CD4-positive, alpha-beta memory T cell (primary cell): ENCODE measurements at regions not wholly inside any gene's neighbourhood (a gene's known extent, or its start where the extent isn't known, plus 50 kb on each side); places are given as distances from the start of the nearest gene placed in this dataset.

Experiments
- CTCF ChIA-PET: fragments of 350-600 bp; sonication (Branson Sonifier 250); formaldehyde crosslinking; loops from one replicate; lab custom pipeline; 2021; ENCODE audit warnings: inconsistent platforms; ENCODE audit not compliant: partially characterized antibody; lab: Charles Lee
- POLR2A ChIA-PET: fragments of 350-600 bp; sonication (Branson Sonifier 250); formaldehyde crosslinking; loops from one replicate; lab custom pipeline; 2021; ENCODE audit not compliant: partially characterized antibody; lab: Charles Lee
- DNase-seq, 5 donors: peaks; one replicate each; pipeline versions ENCODE4 v3.0.0 to v3.0.0-alpha.2; 2020 to 2022; ENCODE audit warnings: mixed read lengths in 1 of 5
- H3K27ac ChIP-seq: one replicate; pipeline ENCODE4 v1.7.0; 2013; ENCODE audit warnings: low read depth, low read length
- H3K27me3 ChIP-seq: 2 replicates; pipeline ENCODE4 v1.7.0; 2013; ENCODE audit warnings: mild to moderate bottlenecking, low read length, moderate library complexity; ENCODE audit not compliant: insufficient read depth
- H3K36me3 ChIP-seq: 2 replicates; pipeline ENCODE4 v1.7.0; 2013; ENCODE audit warnings: mild to moderate bottlenecking, low read length, moderate library complexity; ENCODE audit not compliant: insufficient read depth
- H3K4me1 ChIP-seq: 2 replicates; pipeline ENCODE4 v1.7.0; 2013; ENCODE audit warnings: mild to moderate bottlenecking, low read length, moderate library complexity; ENCODE audit not compliant: insufficient read depth
- H3K4me3 ChIP-seq, 2 donors: one replicate each; pipeline ENCODE4 v1.7.0; 2013; ENCODE audit warnings: low read length in 2 of 2, mild to moderate bottlenecking in 1 of 2
- H3K9me3 ChIP-seq, 2 donors: one replicate each; pipeline ENCODE4 v1.7.0; 2013; ENCODE audit warnings: low read length in 2 of 2, control low read depth in 1 of 2; ENCODE audit not compliant: control insufficient read depth in 1 of 2
- H3K27ac Mint-ChIP-seq, 7 donors: one replicate each; pipeline ENCODE4 v1.8.0; 2020 to 2021; ENCODE audit warnings: mixed read lengths in 7 of 7, mild to moderate bottlenecking in 6 of 7, inconsistent platforms in 3 of 7, moderate library complexity in 3 of 7
- H3K27me3 Mint-ChIP-seq, 2 donors: one replicate each; pipeline ENCODE4 v1.8.0; 2020 to 2021; ENCODE audit warnings: mixed read lengths in 2 of 2
- H3K36me3 Mint-ChIP-seq, 2 donors: one replicate each; pipeline ENCODE4 v1.8.0; 2020 to 2021; ENCODE audit warnings: mixed read lengths in 2 of 2, inconsistent platforms in 1 of 2, mild to moderate bottlenecking in 1 of 2
- H3K4me1 Mint-ChIP-seq, 4 donors: one replicate each; pipeline ENCODE4 v1.8.0; 2020 to 2021; ENCODE audit warnings: mixed read lengths in 4 of 4, mild to moderate bottlenecking in 1 of 4
- H3K4me3 Mint-ChIP-seq, 8 donors: one replicate each; pipeline ENCODE4 v1.8.0; 2020 to 2021; ENCODE audit warnings: mixed read lengths in 8 of 8, mild to moderate bottlenecking in 7 of 8, moderate library complexity in 6 of 8, inconsistent platforms in 3 of 8
- H3K9me3 Mint-ChIP-seq, 8 donors: one replicate each; pipeline ENCODE4 v1.8.0; 2020 to 2021; ENCODE audit warnings: mixed read lengths in 8 of 8, mild to moderate bottlenecking in 5 of 8, inconsistent platforms in 3 of 8, moderate library complexity in 1 of 8
- intact Hi-C: fragments of 100-400 bp; cut with micrococcal nuclease; formaldehyde crosslinking; loops from one replicate; pipeline ENCODE4 v1.15.1; 2023

- intact Hi-C loops = no loop called here
- CTCF ChIA-PET = no interaction called here
Observed at GRCh38 chr4:159540501-159540900, 437.6 kb downstream of the RAPGEF2 start.

GRCh38 chr4:159541143-159541542 lies 438.3 kb downstream of the RAPGEF2 start:
- Histone ChIP-seq H3K9me3 (no peaks in the 10 kb centered on the region), H3K36me3 (no peaks in the 10 kb centered on the region), H3K4me3 (no peak overlapping the region), H3K27ac (no peak overlapping the region), H3K4me1 (no peaks in the 10 kb centered on the region), H3K27me3 (no peaks in the 10 kb centered on the region)
- Mint-ChIP-seq H3K27me3 (no peaks in the 10 kb centered on the region), H3K4me1 (no peaks in the 10 kb centered on the region), H3K4me3 (no peak overlapping the region), H3K36me3 (no peaks in the 10 kb centered on the region), H3K9me3 (peaks cover 0 to 18% (median 8%) of the 10 kb centered on the region in 8 donors), H3K27ac (no peak overlapping the region)
- no peak for DNase-seq
- ChIA-PET CTCF (no interaction called here), POLR2A (no interaction called here)
- intact Hi-C loops = no loop called here

More at GRCh38 chr4:159540501-159540900, 437.6 kb downstream of the RAPGEF2 start:
- Histone ChIP-seq H3K9me3 (no peaks in the 10 kb centered on the region), H3K4me3 (no peak overlapping the region), H3K27me3 (no peaks in the 10 kb centered on the region), H3K36me3 (no peaks in the 10 kb centered on the region), H3K27ac (no peak overlapping the region), H3K4me1 (no peaks in the 10 kb centered on the region)
- POLR2A ChIA-PET = no interaction called here
- H3K27ac Mint-ChIP-seq = no peak overlapping the region
- peaks cover 0 to 23% (median 11%) of the 10 kb centered on the region in 8 donors for H3K9me3 Mint-ChIP-seq
- H3K4me3 Mint-ChIP-seq = no peak overlapping the region
- H3K36me3 Mint-ChIP-seq = no peaks in the 10 kb centered on the region
- no peaks in the 10 kb centered on the region for H3K27me3 Mint-ChIP-seq
- H3K4me1 Mint-ChIP-seq = no peaks in the 10 kb centered on the region
- no peak for DNase-seq

- intact Hi-C loops = no loop called here
- H3K36me3 ChIP-seq = no peaks in the 10 kb centered on the region
- H3K4me3 ChIP-seq = no peak overlapping the region
- H3K27ac ChIP-seq = no peak overlapping the region
- H3K4me1 ChIP-seq = no peaks in the 10 kb centered on the region
- Mint-ChIP-seq H3K27ac (no peak overlapping the region), H3K9me3 (peaks cover 0 to 7% (median 0%) of the 10 kb centered on the region in 8 donors), H3K27me3 (no peaks in the 10 kb centered on the region), H3K4me1 (no peaks in the 10 kb centered on the region), H3K36me3 (no peaks in the 10 kb centered on the region), H3K4me3 (no peak overlapping the region)
- ChIA-PET POLR2A (no interaction called here), CTCF (no interaction called here)
- no peaks in the 10 kb centered on the region for H3K27me3 ChIP-seq
- DNase-seq = no peak
- no peaks in the 10 kb centered on the region for H3K9me3 ChIP-seq
Observed at GRCh38 chr4:159542296-159542695, 439.4 kb downstream of the RAPGEF2 start.

GRCh38 chr4:159543831-159544230 lies 441.0 kb downstream of the RAPGEF2 start:
- intact Hi-C loops = no loop called here
- Mint-ChIP-seq H3K4me3 (no peak overlapping the region), H3K4me1 (no peaks in the 10 kb centered on the region), H3K27ac (no peak overlapping the region), H3K36me3 (no peaks in the 10 kb centered on the region), H3K9me3 (peaks cover 0 to 2% (median 0%) of the 10 kb centered on the region in 8 donors), H3K27me3 (no peaks in the 10 kb centered on the region)
- DNase-seq = no peak
- Histone ChIP-seq H3K9me3 (no peaks in the 10 kb centered on the region), H3K27ac (no peak overlapping the region), H3K36me3 (no peaks in the 10 kb centered on the region), H3K4me3 (no peak overlapping the region), H3K27me3 (no peaks in the 10 kb centered on the region), H3K4me1 (no peaks in the 10 kb centered on the region)
- CTCF ChIA-PET = no interaction called here
- POLR2A ChIA-PET = no interaction called here

GRCh38 chr4:159545556-159545955 lies 442.7 kb downstream of the RAPGEF2 start:
- H3K4me3 Mint-ChIP-seq = no peak overlapping the region
- no peaks in the 10 kb centered on the region for H3K4me1 Mint-ChIP-seq
- no peaks in the 10 kb centered on the region for H3K4me1 ChIP-seq
- POLR2A ChIA-PET = no interaction called here
- peaks cover 0 to 1% of the 10 kb centered on the region in 2 donors for H3K27me3 Mint-ChIP-seq
- H3K9me3 Mint-ChIP-seq = no peaks in the 10 kb centered on the region
- H3K27me3 ChIP-seq = no peaks in the 10 kb centered on the region
- no peak overlapping the region for H3K27ac ChIP-seq
- DNase-seq = no peak
- H3K36me3 ChIP-seq = no peaks in the 10 kb centered on the region
- intact Hi-C loops = no loop called here
- CTCF ChIA-PET = no interaction called here
- no peaks in the 10 kb centered on the region for H3K36me3 Mint-ChIP-seq
- H3K4me3 ChIP-seq = no peak overlapping the region
- no peaks in the 10 kb centered on the region for H3K9me3 ChIP-seq
- no peak overlapping the region for H3K27ac Mint-ChIP-seq

- peaks cover 0 to 1% of the 10 kb centered on the region in 2 donors for H3K27me3 Mint-ChIP-seq
- Histone ChIP-seq H3K27ac (no peak overlapping the region), H3K9me3 (no peaks in the 10 kb centered on the region), H3K4me3 (no peak overlapping the region), H3K27me3 (no peaks in the 10 kb centered on the region), H3K36me3 (no peaks in the 10 kb centered on the region), H3K4me1 (no peaks in the 10 kb centered on the region)
- no peaks in the 10 kb centered on the region for H3K9me3 Mint-ChIP-seq
- H3K36me3 Mint-ChIP-seq = no peaks in the 10 kb centered on the region
- H3K4me3 Mint-ChIP-seq = no peak overlapping the region
- POLR2A ChIA-PET = no interaction called here
- no peaks in the 10 kb centered on the region for H3K4me1 Mint-ChIP-seq
- intact Hi-C loops = no loop called here
- CTCF ChIA-PET = no interaction called here
- no peak overlapping the region for H3K27ac Mint-ChIP-seq
- no peak for DNase-seq
Observed at GRCh38 chr4:159547645-159548308, 444.9 kb downstream of the RAPGEF2 start.

GRCh38 chr4:159549098-159549518 lies 446.2 kb downstream of the RAPGEF2 start:
- H3K4me1 ChIP-seq = no peaks in the 10 kb centered on the region
- no peaks in the 10 kb centered on the region for H3K4me1 Mint-ChIP-seq
- no peaks in the 10 kb centered on the region for H3K9me3 Mint-ChIP-seq
- H3K36me3 ChIP-seq = no peaks in the 10 kb centered on the region
- intact Hi-C loops = no loop called here
- H3K27ac Mint-ChIP-seq = no peak overlapping the region
- no peak overlapping the region for H3K27ac ChIP-seq
- CTCF ChIA-PET = no interaction called here
- no peaks in the 10 kb centered on the region for H3K36me3 Mint-ChIP-seq
- POLR2A ChIA-PET = no interaction called here
- H3K9me3 ChIP-seq = no peaks in the 10 kb centered on the region
- no peak for DNase-seq
- H3K4me3 Mint-ChIP-seq = no peak overlapping the region
- no peaks in the 10 kb centered on the region for H3K27me3 ChIP-seq
- H3K4me3 ChIP-seq = no peak overlapping the region
- peaks cover 0 to 1% of the 10 kb centered on the region in 2 donors for H3K27me3 Mint-ChIP-seq
